HG02571 (cell line): ENCODE measurements at regions not wholly inside any gene's neighbourhood (a gene's known extent, or its start where the extent isn't known, plus 50 kb on each side); places are given as distances from the start of the nearest gene placed in this dataset.
"Not testable (repeated sequence)": the region's sequence is repeated elsewhere in the genome, so short reads cannot be mapped to it uniquely, and the experiment has no call there.

Experiments used
- ATAC-seq: cut with Tn5 transposase; IDR thresholded peaks from one replicate; pipeline ENCODE4 v1.9.1; 2021; ENCODE audit warnings: mild to moderate bottlenecking, moderate library complexity; ENCODE audit not compliant: unreplicated experiment

DNA sequence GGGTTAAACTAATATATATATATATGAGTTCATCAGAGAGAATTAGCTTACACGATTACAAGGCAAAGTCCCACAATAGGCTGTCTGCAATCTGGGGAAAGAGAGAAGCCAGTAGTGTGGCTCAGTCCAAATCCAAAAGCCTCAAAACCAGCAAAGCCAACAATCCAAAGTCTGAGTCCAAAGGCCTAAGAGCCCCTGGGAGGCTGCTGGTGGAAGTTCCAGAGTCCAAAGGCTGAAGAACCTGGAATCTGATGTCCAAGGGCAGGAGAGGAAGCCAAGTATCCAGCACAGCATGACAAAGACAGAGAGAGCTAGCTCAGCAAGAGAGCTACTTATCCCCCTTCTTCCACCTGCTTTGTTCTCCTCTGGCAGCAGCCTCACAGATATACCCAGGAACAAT, 274.7 kb upstream of the ID4 start:
- ATAC-seq, result no peak

DNA sequence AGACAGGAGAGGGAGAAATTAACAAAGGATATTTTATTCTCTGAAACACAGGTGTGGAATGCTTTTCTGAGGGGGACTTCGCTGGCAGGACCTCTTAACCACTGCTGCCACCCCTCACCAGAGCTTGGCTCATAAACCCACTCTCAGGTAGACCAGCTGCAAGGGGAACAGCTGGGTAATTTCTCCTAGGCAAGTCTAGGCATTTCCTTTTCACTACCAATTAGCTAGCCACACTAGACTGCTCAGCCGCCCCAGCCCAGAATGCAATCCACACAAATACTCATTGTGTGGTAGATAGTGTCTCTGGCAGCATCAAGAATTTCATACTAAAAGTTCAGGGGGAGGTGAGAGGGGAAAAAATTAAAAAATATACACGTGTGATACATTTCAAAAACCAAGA, 267.6 kb upstream of the ID4 start:
- no peak for ATAC-seq

DNA sequence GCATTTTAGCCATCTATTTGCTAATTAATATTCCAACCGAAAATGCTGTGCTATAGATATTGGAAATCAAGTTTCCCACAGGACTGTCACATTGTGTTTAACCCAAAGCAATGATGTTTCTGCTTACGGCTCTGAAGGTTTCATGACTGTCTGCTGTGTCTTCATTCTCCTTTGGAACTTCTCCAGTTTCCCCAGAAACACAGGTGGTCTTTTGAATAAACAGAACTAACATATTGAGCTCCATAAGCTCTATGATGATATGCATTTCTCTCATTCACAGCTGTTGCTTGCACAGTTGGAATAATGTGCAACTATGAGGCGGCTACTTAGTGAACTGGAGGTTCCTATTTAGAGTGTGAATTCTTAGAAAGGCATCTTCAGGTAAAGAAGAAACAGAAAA, 266.0 kb upstream of the ID4 start:
- ATAC-seq, result no peak

DNA sequence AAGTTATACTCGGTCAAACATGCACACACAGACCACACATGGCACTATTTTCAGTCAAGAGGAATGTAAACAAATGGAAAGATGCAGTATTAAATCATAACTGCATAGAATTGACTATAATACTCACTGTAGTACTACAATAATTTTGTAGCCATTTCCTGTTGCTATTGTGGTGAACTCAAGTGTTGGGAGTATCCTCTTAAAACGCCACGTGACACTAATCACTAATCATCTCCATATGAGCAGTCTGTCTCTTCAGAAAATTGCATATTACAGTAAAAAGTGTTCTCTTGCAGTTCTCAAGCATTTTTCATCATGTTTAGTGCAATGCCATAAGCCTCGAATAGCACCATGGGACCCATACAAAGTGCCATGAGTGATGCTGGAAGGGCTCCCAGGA, 258.7 kb upstream of the ID4 start:
- ATAC-seq, result no peak

DNA sequence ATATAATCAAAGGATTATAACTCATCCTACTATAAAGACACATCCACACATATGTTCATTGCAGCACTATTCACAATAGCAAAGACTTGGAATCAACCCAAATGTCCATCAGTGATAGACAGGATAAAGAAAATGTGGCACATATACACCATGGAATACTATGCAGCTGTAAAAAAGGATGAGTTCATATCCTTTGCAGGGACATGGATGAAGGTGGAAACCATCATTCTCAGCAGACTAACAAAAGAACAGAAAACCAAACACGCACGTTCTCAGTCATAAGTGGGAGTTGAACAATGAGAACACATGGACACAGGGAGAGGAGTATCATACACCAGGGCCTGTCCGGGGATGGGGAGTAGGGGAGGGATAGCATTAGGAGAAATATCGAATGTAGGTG, 253.0 kb upstream of the ID4 start:
- not testable (repeated sequence) for ATAC-seq

DNA sequence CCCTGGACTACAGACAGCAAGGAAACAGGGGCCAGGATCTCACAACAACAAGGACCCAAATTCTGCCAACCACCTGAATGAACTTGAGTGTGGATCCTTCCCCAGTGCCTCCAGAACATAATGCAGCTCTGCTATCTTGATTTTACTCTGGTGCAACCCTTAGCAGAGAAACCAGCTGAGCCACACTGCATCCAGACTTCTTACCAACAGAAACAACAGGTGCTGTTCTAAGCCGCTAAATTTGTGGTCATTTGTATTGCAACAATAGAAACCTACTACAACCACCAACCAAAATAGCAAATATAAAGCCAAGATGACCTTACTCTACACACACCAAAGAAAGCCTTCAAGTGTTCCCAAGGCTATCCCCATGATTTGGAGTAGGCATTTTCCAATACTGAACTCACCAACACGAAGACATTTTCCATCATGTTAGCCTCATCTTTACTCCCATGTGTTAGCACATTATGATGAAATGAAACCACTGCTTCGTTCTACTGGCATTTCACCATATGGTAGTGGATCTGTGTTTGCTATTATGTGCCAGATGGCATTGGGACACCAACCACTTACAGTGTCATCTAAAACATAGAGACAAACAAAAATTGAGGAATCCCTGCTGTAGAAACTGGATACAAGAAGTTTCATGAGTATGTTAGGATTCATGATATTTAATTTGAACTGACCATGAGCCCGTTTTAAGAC, 249.8 kb upstream of the ID4 start:
- no peak for ATAC-seq

DNA sequence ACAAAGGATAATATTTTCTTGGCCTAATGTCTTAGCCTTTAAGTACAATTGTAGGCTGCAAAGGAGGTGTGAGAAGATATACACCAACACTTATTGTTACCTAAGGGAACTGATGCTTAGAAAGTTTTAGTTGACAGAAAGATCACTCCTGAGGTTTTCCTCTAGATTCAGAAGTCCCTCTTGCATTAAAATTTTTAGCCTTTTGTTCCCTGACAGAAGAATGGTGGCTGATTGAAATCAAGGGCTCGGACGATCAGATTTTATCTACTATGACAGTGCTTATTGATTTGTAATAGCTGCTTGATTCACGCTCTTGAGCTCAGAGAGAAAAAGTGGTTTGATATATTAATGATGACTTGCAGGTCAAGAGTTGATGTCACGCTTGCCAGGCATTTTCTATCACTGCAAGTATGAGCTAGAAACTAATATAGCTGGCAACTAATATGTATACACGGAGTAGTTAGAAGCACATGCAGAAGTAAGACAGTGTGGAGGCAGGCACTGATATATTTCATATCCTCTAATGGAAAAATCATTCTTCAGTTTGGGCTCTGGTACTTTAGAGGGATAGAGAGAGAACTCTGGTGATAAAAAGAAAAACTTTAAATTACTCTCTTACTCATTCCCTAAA, 246.6 kb upstream of the ID4 start:
- ATAC-seq, result no peak

DNA sequence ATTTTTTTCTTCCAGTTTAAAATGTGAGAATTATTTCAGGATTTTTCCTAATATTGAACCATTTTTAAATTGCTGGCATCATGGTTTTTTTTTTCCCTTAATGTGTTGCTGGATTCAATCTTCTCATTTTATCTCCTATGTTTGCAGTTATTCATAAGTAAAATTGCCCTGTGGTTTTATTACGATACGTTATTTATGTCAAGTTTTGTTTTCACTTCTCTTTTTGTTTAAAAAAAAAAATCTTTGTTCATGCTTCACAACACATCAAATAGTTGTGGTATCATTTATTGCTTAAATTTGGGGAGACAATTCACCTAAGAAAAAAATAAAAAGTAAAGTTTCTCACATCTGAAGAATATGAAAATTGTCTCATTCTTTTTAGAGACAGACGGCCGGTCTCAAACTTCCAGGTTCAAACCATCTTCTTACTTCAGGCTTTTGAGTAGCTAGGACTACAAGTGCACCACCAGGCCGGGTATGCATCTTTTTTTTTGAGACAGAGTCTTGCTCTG, 239.3 kb upstream of the ID4 start:
- ATAC-seq, result no peak

DNA sequence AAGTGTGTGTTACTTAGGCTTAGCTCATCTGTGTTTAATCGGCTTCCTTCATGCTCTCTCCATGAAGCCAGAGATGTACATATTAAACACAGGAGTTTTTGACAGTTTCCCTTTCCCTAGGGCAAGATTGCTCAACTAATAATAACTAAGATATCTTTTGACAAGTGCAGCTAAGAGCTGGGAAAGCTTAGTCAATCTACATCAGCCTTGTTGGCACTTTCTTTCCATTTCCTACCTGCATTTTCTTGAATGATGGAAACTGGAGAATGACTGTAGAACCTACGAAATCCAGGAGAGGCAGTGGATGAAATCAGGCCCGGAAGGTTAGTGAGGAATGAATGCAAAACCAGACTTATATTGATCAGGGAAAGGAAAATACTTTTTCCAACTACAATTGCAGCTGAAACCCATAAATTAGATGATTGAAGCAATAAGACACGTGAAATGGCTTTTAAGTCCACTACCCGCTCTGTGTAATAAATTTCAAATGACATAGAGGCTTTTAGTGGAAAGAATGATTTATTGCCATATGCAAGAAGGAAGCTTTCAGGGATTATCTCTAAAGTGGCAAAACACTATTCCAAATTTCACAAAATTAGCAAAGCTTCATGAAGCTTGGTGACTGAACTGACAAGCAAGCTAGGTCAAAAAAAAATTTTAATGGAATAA, 237.2 kb upstream of the ID4 start:
- no peak for ATAC-seq

DNA sequence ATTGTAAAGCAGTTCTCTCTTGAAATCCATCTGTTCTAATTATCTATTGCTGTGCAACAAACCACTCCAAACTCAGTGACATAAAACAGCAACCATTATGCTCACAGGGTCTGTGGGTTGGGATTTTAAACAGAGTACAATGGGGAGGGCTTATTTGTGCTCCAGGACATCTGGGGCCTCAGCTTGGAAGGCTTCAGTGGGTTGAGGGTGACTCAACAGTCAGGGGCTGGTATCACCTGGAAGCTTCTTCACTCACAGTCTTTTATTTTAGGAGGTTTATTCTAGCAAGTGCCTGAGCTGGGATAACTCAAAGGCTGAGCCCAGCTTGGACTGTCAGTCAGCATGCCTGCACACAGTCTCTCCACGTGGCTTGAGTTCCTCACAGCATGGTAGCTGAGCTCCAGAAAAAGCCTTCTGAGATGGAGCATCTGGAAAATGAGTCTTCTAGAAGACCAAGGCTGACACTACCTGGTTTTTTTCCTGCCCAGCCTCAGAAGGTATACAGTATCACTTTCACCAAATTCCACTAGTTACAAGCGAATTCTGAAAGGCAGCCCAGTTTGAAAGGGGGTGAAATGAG, 234.6 kb upstream of the ID4 start:
- no peak for ATAC-seq

DNA sequence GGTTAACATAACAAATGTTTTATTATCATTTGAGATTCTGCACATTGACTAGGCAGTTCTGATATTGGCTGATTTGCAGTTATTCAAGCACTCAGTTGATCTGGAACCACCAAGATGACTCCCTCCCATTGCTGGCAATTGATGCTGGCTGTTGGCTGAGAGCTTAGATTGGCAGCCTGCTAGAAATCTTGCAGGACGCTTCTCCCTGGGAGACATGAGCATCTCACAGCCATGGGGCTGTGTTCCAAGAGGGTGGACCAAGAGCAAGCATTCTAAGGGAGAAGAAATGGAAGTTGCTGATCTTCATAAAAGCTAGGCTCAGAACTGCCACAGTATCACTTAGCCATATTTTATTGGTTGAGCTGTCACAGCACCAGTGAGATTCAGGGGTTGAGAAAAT, 233.4 kb upstream of the ID4 start:
- no peak for ATAC-seq

DNA sequence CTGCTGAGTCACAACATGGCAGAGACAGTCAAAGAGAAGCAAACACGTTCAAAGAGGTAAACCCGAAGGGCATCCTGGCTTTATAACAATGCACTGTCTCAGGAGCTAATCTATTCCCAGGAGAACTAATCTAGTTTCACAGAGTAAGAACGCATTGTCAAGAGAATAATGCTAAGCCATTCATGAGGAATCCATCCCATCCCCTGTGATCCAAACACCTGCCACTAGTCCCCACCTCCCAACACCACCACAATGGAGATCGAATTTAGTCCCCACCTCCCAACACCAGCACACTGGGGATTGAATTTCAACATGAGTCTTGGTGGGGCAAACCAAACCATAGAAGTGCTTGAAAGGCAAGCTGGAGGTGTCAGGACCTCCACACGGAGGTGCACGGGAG, 231.5 kb upstream of the ID4 start:
- no peak for ATAC-seq

DNA sequence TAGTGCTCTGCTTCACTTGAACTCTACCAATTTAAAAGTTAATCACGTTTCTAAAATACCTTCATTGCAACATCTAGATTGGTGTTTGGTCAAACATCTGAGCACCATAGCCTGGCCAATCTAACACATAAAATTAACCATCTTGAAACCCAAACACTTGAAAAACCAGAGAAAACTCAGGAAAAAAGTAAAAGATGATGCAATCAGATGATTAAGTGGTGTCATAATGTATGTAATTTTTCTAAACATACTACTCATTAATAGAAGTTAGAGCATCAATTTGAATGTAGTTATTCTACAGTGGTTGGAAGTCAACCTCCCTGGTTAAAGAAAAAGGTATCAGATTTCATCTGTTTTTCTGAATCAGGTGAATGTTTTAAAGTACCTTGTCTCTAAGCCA, 228.6 kb upstream of the ID4 start:
- ATAC-seq, result no peak

DNA sequence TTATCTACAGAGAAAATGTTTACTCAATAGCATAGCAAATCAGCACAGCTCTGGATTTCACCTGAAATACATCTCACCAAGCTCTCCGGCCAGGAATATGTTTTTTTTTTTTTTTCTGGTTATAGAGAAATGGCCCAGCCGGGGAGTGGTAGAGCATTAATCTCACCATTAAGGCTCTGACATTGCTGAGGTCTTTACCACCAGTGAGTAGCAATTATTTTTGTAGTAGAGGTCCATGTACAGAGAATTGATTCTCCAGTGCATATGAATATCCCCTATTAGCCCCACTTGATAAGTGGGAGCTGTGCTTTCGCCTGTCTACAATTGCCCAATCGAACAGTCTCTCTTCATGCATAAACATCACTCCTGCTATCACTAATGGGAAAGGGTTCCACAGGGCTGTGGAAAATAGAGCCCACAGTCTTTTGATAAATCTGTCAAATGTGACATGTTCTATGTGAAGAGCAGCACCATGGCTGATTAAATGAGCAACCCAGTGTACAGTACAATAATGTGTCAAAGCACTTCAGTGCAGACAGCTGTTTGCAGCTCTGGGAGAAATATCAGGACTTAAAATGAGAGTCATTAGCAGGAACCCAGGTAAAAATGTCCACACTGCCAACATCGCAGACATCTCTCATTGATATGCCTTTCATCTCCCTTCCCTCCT, 227.1 kb upstream of the ID4 start:
- no peak for ATAC-seq

DNA sequence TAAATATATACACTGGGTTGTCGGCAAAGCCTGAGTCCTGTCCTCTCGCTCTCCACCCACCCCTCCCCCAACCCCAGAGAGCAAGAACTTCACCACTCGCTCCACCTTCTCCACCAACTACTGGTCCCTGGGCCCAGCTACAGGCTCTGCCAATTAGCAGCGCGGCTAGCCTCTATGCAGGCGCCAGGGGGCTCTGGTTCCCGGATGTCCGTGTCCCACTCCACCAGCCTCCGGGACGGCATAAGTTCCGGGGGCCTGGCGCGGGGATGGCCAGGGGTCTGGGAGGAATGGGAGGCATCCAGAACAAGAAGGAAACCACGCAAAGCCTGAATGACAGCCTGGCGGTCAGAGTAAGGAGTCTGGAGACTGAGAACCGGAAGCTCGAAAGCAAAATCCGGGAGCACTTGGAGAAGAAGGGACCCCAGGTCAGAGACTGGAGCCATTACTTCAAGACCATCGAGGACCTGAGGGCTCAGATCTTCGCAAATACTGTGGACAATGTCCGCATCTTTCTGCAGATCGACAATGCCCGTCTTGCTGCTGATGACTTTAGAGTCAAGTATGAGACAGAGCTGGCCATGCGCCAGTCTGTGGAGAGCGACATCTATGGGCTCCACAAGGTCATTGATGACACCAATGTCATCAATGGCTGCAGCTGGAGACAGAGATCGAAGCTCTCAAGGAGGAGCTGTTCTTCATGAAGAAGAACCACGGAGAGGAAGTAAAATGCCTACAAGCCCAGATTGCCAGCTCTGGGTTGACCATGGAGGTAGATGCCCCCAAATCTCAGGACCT, 224.3 kb upstream of the ID4 start:
- not testable (repeated sequence) for ATAC-seq

DNA sequence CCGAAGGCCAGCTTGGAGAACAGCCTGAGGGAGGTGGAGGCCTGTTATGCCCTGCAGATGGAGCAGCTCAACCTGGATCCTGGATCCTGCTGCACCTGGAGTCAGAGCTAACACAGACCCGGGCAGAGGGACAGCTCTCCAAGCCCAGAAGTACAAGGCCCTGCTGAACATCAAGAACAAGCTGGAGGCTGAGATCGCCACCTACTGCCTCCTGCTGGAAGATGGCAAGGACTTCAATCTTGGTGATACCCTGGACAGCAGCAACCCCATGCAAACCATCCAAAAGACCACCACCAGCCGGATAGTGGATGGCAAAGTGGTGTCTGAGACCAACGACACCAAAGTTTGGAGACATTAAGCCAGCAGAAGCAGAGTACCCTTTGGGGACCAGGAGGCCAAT, 223.5 kb upstream of the ID4 start:
- no peak for ATAC-seq

DNA sequence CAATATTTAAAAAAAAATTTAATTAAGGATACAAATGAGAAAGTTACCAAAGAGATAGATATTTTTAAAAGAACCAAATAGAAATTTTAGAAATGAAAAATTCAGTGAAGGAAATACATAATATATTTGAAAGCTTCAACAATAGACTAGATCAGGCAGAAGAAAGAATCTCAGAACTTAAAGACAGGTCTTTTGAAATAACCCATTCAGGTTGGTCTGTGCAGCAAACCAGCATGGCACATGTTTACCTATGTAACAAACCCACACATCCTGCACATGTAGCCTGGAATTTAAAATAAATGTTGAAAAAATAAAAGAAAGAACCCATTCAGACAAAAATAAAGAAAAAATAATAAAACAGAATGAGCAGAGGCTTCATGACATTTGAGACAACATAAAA, 221.1 kb upstream of the ID4 start:
- ATAC-seq, result no peak

DNA sequence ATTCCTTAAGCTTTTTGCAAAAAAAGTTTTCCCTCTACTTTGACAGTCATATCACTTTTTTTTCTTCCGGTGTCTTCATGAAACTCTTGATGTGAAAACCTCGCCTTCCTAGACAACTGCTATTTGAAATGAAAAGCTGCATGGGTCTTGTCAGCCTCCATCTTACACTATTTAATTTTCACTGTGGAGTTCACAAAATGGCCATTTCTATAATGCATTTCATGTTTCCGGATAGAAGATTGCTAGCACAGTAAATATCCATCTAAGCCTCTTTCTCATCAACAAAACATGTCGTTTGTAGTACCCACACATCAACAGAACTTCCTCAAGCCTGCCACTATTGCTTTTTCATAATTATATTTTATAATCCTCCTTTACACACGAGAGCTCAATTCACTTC, 204.9 kb upstream of the ID4 start:
- ATAC-seq, result no peak

DNA sequence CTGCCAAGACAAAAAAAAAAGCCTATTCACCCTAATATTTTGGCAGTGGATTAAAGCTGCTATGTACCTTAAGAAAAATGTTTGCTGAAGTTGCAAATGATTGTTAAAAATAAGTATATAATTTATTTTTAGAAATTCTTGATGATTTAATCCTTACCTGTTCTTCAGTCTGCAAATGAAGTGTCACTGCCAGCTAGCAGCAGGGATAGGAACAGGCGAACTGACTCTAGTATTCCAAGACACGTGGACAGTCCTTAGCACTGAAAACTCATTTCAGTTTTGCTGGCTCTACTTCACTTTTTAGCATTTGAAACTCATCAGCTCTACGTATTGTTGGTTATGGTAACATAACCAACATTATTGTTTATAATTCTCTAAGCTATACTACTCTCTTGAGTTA, 204.4 kb upstream of the ID4 start:
- no peak for ATAC-seq

DNA sequence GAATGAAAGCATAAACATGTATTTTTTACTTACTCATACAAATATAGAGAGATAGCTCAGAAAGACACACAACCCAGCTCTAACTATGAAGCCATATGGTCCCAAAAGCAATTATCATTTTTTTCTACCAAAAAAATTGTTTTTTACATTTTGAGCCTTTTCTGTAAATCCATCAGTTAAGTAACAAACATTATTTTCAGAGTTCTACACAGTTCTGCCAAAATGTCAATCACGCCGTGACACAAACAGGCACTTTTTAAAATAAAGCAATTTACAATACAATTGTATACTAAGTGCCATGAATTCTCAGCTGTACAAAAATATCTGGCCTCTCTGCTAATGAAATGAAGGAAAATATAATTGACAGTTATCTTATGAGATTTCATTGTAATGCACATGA, 201.4 kb upstream of the ID4 start:
- ATAC-seq, result no peak

DNA sequence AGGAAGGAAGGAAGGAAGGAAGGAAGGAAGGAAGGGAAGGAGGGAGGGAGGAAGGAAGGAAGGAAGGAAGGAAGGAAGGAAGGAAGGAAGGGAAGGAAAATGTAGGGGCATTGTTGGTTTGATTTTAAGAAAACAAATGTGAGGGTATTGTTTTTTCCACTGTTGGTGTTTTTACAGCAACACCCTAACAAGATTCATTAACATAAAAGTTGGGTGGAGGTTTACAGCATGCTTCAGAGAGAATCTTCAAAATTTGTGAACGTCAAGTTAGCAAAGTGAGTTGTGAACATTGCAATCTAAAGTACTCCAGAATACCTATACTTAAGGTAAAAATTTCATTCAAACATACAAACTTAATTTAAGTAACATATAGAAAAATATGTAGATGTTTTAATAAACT, 200.2 kb upstream of the ID4 start:
- ATAC-seq, result no peak
